ENCODE measurements at regions not wholly inside any gene's neighbourhood (a gene's known extent, or its start where the extent isn't known, plus 50 kb on each side); places are given as distances from the start of the nearest gene placed in this dataset.
A peak's percentile ranks its signal among the peaks of the same experiment; 100 is the strongest.
"Not testable (repeated sequence)": the region's sequence is repeated elsewhere in the genome, so short reads cannot be mapped to it uniquely, and the experiment has no call there.

GRCh38 chr2:234697300-234697876 is 200.5 kb upstream of the ARL4C start:
- H3K14ac ChIP-seq (ENCODE audit: insufficient read length); H3K79me1 ChIP-seq (ENCODE audit: low read depth, low read length); H3K4me3 ChIP-seq (ENCODE audit: extremely low read depth in 1 of 4, insufficient read depth in 2 of 4, low read depth in 3 of 4, low read length in 4 of 4); H3K27me3 ChIP-seq (replicated peaks in 1 of 4; ENCODE audit: control insufficient read depth in 3 of 4, extremely low read depth in 1 of 4, insufficient read depth in 3 of 4, low read length in 3 of 4); H3K27ac ChIP-seq (ENCODE audit: low read depth, low read length); H3K9ac ChIP-seq (replicated peaks in 1 of 4; ENCODE audit: extremely low read depth in 1 of 4, low read depth in 3 of 4, low read length in 3 of 4); H4K5ac ChIP-seq (ENCODE audit: insufficient read length, low read depth, low read length); H3K79me2 ChIP-seq (ENCODE audit: control insufficient read depth in 1 of 2, insufficient read depth in 2 of 2, low read length in 2 of 2); H4K8ac ChIP-seq (ENCODE audit: extremely low read depth, insufficient read depth, low read length); H2BK120ac ChIP-seq (replicated peaks; ENCODE audit: low read depth, low read length); H2AFZ ChIP-seq (ENCODE audit: low read length); H3K4ac ChIP-seq (replicated peaks; ENCODE audit: insufficient read length, low read depth, low read length); H3K23ac ChIP-seq (ENCODE audit: insufficient read length); H2BK20ac ChIP-seq (ENCODE audit: low read length); H3K56ac ChIP-seq (replicated peaks; ENCODE audit: insufficient read length, low read depth, low read length); FAIRE-seq; H2BK5ac ChIP-seq (ENCODE audit: low read depth, low read length); H3K18ac ChIP-seq (ENCODE audit: extremely low read depth, low read length); H4K91ac ChIP-seq (replicated peaks; ENCODE audit: insufficient read length, low read length); H3K36me3 ChIP-seq (ENCODE audit: control insufficient read depth in 2 of 4, insufficient read depth in 4 of 4, low read length in 3 of 4); H3K4me2 ChIP-seq (ENCODE audit: insufficient read depth in 1 of 2, low read depth in 2 of 2, low read length in 2 of 2); CTCF ChIA-PET (ENCODE audit: partially characterized antibody); H2BK12ac ChIP-seq (ENCODE audit: low read depth, low read length); H4K20me1 ChIP-seq (replicated peaks in 1 of 2; ENCODE audit: control insufficient read depth in 1 of 2, insufficient read depth in 2 of 2, low read length in 2 of 2); H3K4me1 ChIP-seq (replicated peaks in 1 of 4; ENCODE audit: control insufficient read depth in 3 of 4, insufficient read depth in 4 of 4, low read length in 3 of 4); H2AK5ac ChIP-seq (ENCODE audit: low read depth, low read length); POLR2A ChIA-PET (ENCODE audit: partially characterized antibody); H3K23me2 ChIP-seq (ENCODE audit: low read depth, low read length); H2BK15ac ChIP-seq (ENCODE audit: low read length): not testable (repeated sequence)
- peak; percentile 65; the same call in 1 of the 2 replicates for TF ChIP-seq KDM1A (IDR thresholded peaks at IDR 0.05; ENCODE audit: borderline replicate concordance, low read length)
- peak in 1 of 2 experiments; percentile 40 for DNase-seq (ENCODE audit: low read depth in 1 of 2, low spot score in 2 of 2)
- peaks cover 35 to 43% of the 10 kb centered on the region in 2 experiments for H3K9me3 ChIP-seq (ENCODE audit: insufficient read depth in 2 of 2, low read depth in 1 of 2, low read length in 1 of 2)
